HepG2 (cell line): ENCODE measurements at regions not wholly inside any gene's neighbourhood (a gene's known extent, or its start where the extent isn't known, plus 50 kb on each side); places are given as distances from the start of the nearest gene placed in this dataset.

Source experiments
- ATAC-seq: fragments of 200-7000 bp; cut with Tn5 transposase; 3 replicates; pipeline ENCODE4 v1.9.1; 2020; ENCODE audit warnings: mild to moderate bottlenecking, moderate library complexity
- BruUV-seq: library from RNA; stranded (reverse); fragments of 400-500 nt; replicated peaks from 2 replicates; lab custom pipeline; 2021; lab: Mats Ljungman, UMichigan
- CTCF ChIA-PET: fragments of 300-600 bp; formaldehyde crosslinking; extraction: SDS; loops from one replicate; lab custom pipeline; 2021; ENCODE audit warnings: low total read pairs, inconsistent platforms, low intra/inter-chr PET ratio; lab: Yijun Ruan, JAX
- POLR2A ChIA-PET: fragments of 350-600 bp; sonication (Branson Sonifier 250); formaldehyde crosslinking; loops from one replicate; lab custom pipeline; 2020; ENCODE audit warnings: antibody characterized with exemption, inconsistent platforms; lab: Yijun Ruan, JAX
- DNase-seq: peaks from one replicate; pipeline ENCODE4 v3.0.0-alpha.2; 2015; ENCODE audit warnings: low spot score
- FAIRE-seq: peaks from 3 replicates; lab custom pipeline; 2011; peaks lifted over from hg19 to GRCh38; lab: Jason Lieb, UNC
- H2AFZ ChIP-seq: one replicate; pipeline ENCODE4 v1.6.1; 2011; ENCODE audit warnings: low read length, inconsistent platforms
- H3K27ac ChIP-seq: fragments of 300-600 bp; 3 replicates; pipeline ENCODE4 v1.8.0; 2011; ENCODE audit warnings: mixed run types, mild to moderate bottlenecking, mixed read lengths, low read length, inconsistent platforms; ENCODE audit not compliant: insufficient read depth; ENCODE audit errors: extremely low read length
- H3K27me3 ChIP-seq, 2 experiments: fragments of 200-600 bp in 1 of 2; 2 replicates in 1 of 2; 3 replicates in 1 of 2; pipeline versions ENCODE4 v1.6.0 to v1.8.0; 2011; ENCODE audit warnings: low read length in 2 of 2, mild to moderate bottlenecking in 2 of 2, moderate library complexity in 2 of 2, inconsistent platforms in 1 of 2; ENCODE audit not compliant: insufficient read depth in 2 of 2, control insufficient read depth in 1 of 2
- H3K36me3 ChIP-seq, 2 experiments: fragments of 200-600 bp in 1 of 2; replicated peaks in 1 of 2; 2 replicates in 1 of 2; 3 replicates in 1 of 2; pipeline versions ENCODE4 v1.5.1 to v1.8.0; 2011; ENCODE audit warnings: low read length in 2 of 2, inconsistent platforms in 1 of 2; ENCODE audit not compliant: insufficient read depth in 2 of 2, control insufficient read depth in 1 of 2
- H3K4me1 ChIP-seq: 2 replicates; pipeline ENCODE4 v1.5.1; 2012; ENCODE audit warnings: low read length, inconsistent platforms; ENCODE audit not compliant: insufficient read depth
- H3K4me2 ChIP-seq: 2 replicates; pipeline ENCODE4 v1.6.0; 2011; ENCODE audit warnings: low read depth, low read length, inconsistent platforms
- H3K4me3 ChIP-seq, 3 experiments: fragments of 200-600 bp in 1 of 3; sonication (generic), shearing (Covaris generic) in 1 of 3; replicated peaks in 1 of 3; 2 replicates each; pipeline ENCODE4 v1.5.1; 2011 to 2016; ENCODE audit warnings: low read length in 3 of 3, inconsistent platforms in 2 of 3, low read depth in 2 of 3, mild to moderate bottlenecking in 2 of 3, control low read depth in 1 of 3, mixed read lengths in 1 of 3; ENCODE audit not compliant: insufficient read depth in 1 of 3
- H3K79me2 ChIP-seq: one replicate; pipeline ENCODE4 v1.6.1; 2011; ENCODE audit warnings: low read length, inconsistent platforms; ENCODE audit not compliant: insufficient read depth
- H3K9ac ChIP-seq: 2 replicates; pipeline ENCODE4 v1.6.0; 2011; ENCODE audit warnings: mild to moderate bottlenecking, low read depth, low read length, inconsistent platforms; ENCODE audit not compliant: insufficient read depth
- H3K9me3 ChIP-seq: 2 replicates; pipeline ENCODE4 v1.5.1; 2012; ENCODE audit warnings: mild to moderate bottlenecking, low read length
- H4K20me1 ChIP-seq: 2 replicates; pipeline ENCODE4 v1.6.0; 2011; ENCODE audit warnings: inconsistent platforms, mild to moderate bottlenecking, low read length, moderate library complexity; ENCODE audit not compliant: insufficient read depth
- CEBPG ChIP-seq: IDR thresholded peaks from 2 replicates; pipeline ENCODE4 v1.6.1; 2016
- CSRNP2 ChIP-seq: sonication (generic); formaldehyde crosslinking; conservative IDR thresholded peaks from 2 replicates; pipeline ENCODE4 v1.8.0; 2022; ENCODE audit warnings: low read depth, missing genetic modification reagents
- GMEB2 ChIP-seq: IDR thresholded peaks from 2 replicates; pipeline ENCODE4 v1.6.1; 2016; ENCODE audit warnings: missing biosample characterization, missing genetic modification reagents, low read depth
- HES4 ChIP-seq: sonication (generic); formaldehyde crosslinking; IDR thresholded peaks from 2 replicates; pipeline ENCODE4 v1.9.0; 2021; ENCODE audit warnings: mild to moderate bottlenecking, missing genetic modification reagents, borderline replicate concordance
- KLF11 ChIP-seq: IDR thresholded peaks from 2 replicates; pipeline ENCODE4 v1.6.1; 2016; ENCODE audit warnings: missing compliant biosample characterization
- NR2F6 ChIP-seq, 2 experiments: IDR thresholded peaks; 2 replicates each; pipeline ENCODE4 v1.6.1; 2016; ENCODE audit warnings: antibody characterized with exemption in 1 of 2, mild to moderate bottlenecking in 1 of 2
- PAXIP1 ChIP-seq: sonication (generic); formaldehyde crosslinking; conservative IDR thresholded peaks from 2 replicates; pipeline ENCODE4 v1.4.0; 2020; ENCODE audit warnings: mild to moderate bottlenecking, missing genetic modification reagents, moderate library complexity
- POLR2AphosphoS5 ChIP-seq: IDR thresholded peaks from 2 replicates; pipeline ENCODE4 v1.6.1; 2012; ENCODE audit warnings: low read depth, low read length
- RBFOX2 ChIP-seq: fragments of 200-400 bp; formaldehyde crosslinking; IDR thresholded peaks from 2 replicates; pipeline ENCODE4 v1.6.1; 2017; ENCODE audit warnings: low read depth, mild to moderate bottlenecking, low read length
- RXRB ChIP-seq: IDR thresholded peaks from 2 replicates; pipeline ENCODE4 v1.6.1; 2016; ENCODE audit warnings: borderline replicate concordance, missing genetic modification reagents, missing compliant biosample characterization
- SP140L ChIP-seq: sonication (generic); formaldehyde crosslinking; IDR thresholded peaks from 2 replicates; pipeline ENCODE4 v1.4.0; 2020; ENCODE audit warnings: missing genetic modification reagents, borderline replicate concordance
- SRSF9 ChIP-seq: fragments of 200-400 bp; formaldehyde crosslinking; IDR thresholded peaks from 2 replicates; pipeline ENCODE4 v1.6.1; 2018; ENCODE audit warnings: borderline replicate concordance, mild to moderate bottlenecking, low read depth, low read length; ENCODE audit not compliant: insufficient read depth, poor library complexity, severe bottlenecking
- THAP8 ChIP-seq: sonication (generic); formaldehyde crosslinking; IDR thresholded peaks from 2 replicates; pipeline ENCODE4 v1.5.1; 2020; ENCODE audit warnings: missing genetic modification reagents, mild to moderate bottlenecking, borderline replicate concordance
- ZNF230 ChIP-seq: sonication (generic); formaldehyde crosslinking; IDR thresholded peaks from 2 replicates; pipeline ENCODE4 v1.4.0; 2020; ENCODE audit warnings: mild to moderate bottlenecking, missing genetic modification reagents
- ZNF33B ChIP-seq: sonication (generic); formaldehyde crosslinking; IDR thresholded peaks from 2 replicates; pipeline ENCODE4 v1.5.1; 2020; ENCODE audit warnings: mild to moderate bottlenecking, missing genetic modification reagents
- ZNF703 ChIP-seq: sonication (generic); formaldehyde crosslinking; IDR thresholded peaks from 2 replicates; pipeline ENCODE4 v1.5.1; 2020; ENCODE audit warnings: missing genetic modification reagents, mild to moderate bottlenecking, moderate library complexity, borderline replicate concordance
- ZNF883 ChIP-seq: sonication (generic); formaldehyde crosslinking; IDR thresholded peaks from 2 replicates; pipeline ENCODE4 v1.5.1; 2020; ENCODE audit warnings: mild to moderate bottlenecking, missing genetic modification reagents; ENCODE audit errors: not compliant biosample characterization
- in situ Hi-C: cut with HindIII; loops from 2 replicates; pipeline ENCODE4 v1.10.0; 2017; ENCODE audit warnings: low pct_unique_long_range_greater_than_20kb; ENCODE audit not compliant: extremely low pct_ligation_motif_present
- intact Hi-C: fragments of 100-400 bp; cut with micrococcal nuclease; formaldehyde crosslinking; loops from one replicate; pipeline ENCODE4 v1.10.0; 2022; ENCODE audit not compliant: unreplicated experiment

GRCh38 chr12:91608542-91608941, 425.9 kb upstream of the DCN start:
- H3K4me3 ChIP-seq = no peak overlapping the region
- no peaks in the 10 kb centered on the region for H3K4me1 ChIP-seq
- DNase-seq = no peak
- H3K27me3 ChIP-seq = no peaks in the 10 kb centered on the region
- BruUV-seq = no TSS peak
- no peak for ATAC-seq
- POLR2A ChIA-PET = no interaction called here
- no peak for TF ChIP-seq ZNF883 (CRISPR knock-in tag)
- no peak for TF ChIP-seq HES4
- no peak for TF ChIP-seq SRSF9
- no peak for TF ChIP-seq ZNF230 (CRISPR knock-in tag)
- TF ChIP-seq KLF11 (CRISPR knock-in tag) = no peak
- TF ChIP-seq SP140L (CRISPR knock-in tag) = no peak
- no peak for TF ChIP-seq CEBPG (CRISPR knock-in tag)
- no peak for TF ChIP-seq THAP8 (CRISPR knock-in tag)
- TF ChIP-seq POLR2AphosphoS5 = no peak
- TF ChIP-seq ZNF703 (CRISPR knock-in tag) = no peak
- no peak for TF ChIP-seq ZNF33B (CRISPR knock-in tag)
- TF ChIP-seq RXRB (CRISPR knock-in tag) = no peak
- no peak for TF ChIP-seq RBFOX2
- TF ChIP-seq PAXIP1 = no peak
- no peak for TF ChIP-seq NR2F6 (IDR thresholded peaks at IDR 0.05)
- no peak for TF ChIP-seq NR2F6 (CRISPR knock-in tag; IDR thresholded peaks at IDR 0.05)
- TF ChIP-seq GMEB2 (CRISPR knock-in tag) = no peak
- no peak for TF ChIP-seq CSRNP2
- TF ChIP-seq, all 625 proteins: peak for 0
- CTCF ChIA-PET = no interaction called here
- FAIRE-seq = no peak
- H3K79me2 ChIP-seq = no peaks in the 10 kb centered on the region
- no peaks in the 10 kb centered on the region for H3K36me3 ChIP-seq
- no peak overlapping the region for H3K9ac ChIP-seq
- no peak overlapping the region for H3K4me2 ChIP-seq
- no peaks in the 10 kb centered on the region for H3K9me3 ChIP-seq
- intact Hi-C loops = no loop called here
- H4K20me1 ChIP-seq = no peaks in the 10 kb centered on the region
- H2AFZ ChIP-seq = no peak overlapping the region
- in situ Hi-C loops = no loop called here
- H3K27ac ChIP-seq = no peak overlapping the region
